Fibroblast of the aortic adventitia (primary cell): ENCODE measurements at regions not wholly inside any gene's neighbourhood (a gene's known extent, or its start where the extent isn't known, plus 50 kb on each side); places are given as distances from the start of the nearest gene placed in this dataset.
"Not testable (repeated sequence)": the region's sequence is repeated elsewhere in the genome, so short reads cannot be mapped to it uniquely, and the experiment has no call there.

ENCODE experiments used
- DNase-seq: peaks from one replicate; pipeline ENCODE4 v3.0.0-alpha.2; 2010; ENCODE audit warnings: low read depth
- H3K4me3 ChIP-seq: 2 replicates; pipeline ENCODE4 v1.5.1; 2011; ENCODE audit warnings: low read depth, mild to moderate bottlenecking, control low read depth, low read length, moderate library complexity
- TF ChIP-seq, protein P1 (sequence below): IDR thresholded peaks from 2 replicates; pipeline ENCODE4 v1.5.1; 2011; ENCODE audit warnings: mild to moderate bottlenecking, low read length, control low read depth, inconsistent platforms; ENCODE audit not compliant: insufficient read depth

DNA sequence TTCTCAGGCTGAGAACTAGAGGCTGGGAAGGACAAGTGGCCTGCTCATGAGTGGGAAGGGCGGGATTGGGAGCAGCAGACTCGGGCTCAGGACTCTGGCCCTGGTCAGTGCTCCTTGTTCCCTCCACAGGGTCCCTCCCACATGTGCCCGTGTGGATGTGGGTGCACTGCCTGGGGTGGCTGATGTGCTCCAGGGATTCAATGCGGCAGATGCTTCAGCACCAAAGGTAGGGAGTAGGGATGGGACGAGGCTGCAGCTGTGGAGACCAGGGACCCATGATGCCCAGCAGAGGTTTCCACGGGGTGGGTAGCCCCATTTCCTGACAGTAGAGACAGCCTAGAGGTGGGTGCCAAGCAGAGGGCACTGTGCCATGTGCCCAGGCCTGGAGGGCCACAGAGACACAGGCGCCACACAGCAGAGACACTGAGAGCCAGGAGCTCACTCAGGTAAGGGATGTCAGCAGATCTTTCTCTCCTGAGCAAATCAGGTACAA, 89.5 kb downstream of the GGTLC2 start:
- no peak for DNase-seq
- TF ChIP-seq, protein P1, sequence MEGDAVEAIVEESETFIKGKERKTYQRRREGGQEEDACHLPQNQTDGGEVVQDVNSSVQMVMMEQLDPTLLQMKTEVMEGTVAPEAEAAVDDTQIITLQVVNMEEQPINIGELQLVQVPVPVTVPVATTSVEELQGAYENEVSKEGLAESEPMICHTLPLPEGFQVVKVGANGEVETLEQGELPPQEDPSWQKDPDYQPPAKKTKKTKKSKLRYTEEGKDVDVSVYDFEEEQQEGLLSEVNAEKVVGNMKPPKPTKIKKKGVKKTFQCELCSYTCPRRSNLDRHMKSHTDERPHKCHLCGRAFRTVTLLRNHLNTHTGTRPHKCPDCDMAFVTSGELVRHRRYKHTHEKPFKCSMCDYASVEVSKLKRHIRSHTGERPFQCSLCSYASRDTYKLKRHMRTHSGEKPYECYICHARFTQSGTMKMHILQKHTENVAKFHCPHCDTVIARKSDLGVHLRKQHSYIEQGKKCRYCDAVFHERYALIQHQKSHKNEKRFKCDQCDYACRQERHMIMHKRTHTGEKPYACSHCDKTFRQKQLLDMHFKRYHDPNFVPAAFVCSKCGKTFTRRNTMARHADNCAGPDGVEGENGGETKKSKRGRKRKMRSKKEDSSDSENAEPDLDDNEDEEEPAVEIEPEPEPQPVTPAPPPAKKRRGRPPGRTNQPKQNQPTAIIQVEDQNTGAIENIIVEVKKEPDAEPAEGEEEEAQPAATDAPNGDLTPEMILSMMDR = no peak
- no peak overlapping the region for H3K4me3 ChIP-seq

DNA sequence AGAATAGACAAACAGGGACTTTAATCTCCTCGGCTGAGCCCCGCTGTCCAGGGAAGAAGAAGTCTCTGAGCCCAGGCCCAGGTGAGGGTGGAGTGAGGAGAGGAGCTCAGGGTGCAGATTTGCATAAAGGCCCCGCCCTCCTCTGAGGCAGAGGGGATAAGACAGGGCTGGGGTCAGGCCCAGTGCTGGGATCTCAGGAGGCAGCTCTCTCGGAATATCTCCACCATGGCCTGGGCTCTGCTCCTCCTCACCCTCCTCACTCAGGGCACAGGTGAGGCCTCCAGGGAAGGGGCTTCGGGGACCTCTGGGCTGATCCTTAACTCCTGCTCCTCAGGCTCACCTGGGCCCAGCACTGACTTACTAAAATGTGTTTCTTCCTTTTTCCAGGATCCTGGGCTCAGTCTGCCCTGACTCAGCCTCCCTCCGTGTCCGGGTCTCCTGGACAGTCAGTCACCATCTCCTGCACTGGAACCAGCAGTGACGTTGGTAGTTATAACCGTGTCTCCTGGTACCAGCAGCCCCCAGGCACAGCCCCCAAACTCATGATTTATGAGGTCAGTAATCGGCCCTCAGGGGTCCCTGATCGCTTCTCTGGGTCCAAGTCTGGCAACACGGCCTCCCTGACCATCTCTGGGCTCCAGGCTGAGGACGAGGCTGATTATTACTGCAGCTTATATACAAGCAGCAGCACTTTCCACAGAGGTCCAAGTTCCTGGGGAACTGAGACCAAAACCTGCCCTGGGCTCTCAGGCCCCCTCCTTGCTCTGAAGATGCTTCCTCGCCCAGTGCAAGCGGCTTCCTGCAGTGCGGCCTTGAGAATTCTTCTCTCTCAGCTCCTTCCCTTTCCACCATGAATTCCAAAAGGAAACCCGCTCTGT, 90.2 kb downstream of the GGTLC2 start:
- not testable (repeated sequence) for H3K4me3 ChIP-seq, DNase-seq

DNA sequence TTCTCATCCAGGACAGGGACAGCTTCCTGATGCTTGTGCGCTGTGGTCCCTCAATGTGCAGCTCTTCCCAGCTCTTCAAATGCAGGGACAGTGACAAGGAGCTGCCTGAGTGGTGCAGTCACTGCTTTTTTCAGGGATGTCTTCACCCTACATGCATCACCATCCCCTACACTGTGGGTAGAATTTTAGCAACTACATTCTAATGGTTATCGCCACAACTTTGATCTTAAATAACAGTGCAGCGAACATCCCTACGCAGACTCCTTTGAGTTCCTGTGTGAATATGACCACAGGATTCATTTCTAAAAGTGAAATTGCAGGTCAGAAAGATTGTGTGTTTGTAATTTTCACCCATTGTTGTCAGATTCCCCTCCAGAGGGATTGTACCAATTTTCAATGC, 90.9 kb downstream of the GGTLC2 start:
- DNase-seq = not testable (repeated sequence)

DNA sequence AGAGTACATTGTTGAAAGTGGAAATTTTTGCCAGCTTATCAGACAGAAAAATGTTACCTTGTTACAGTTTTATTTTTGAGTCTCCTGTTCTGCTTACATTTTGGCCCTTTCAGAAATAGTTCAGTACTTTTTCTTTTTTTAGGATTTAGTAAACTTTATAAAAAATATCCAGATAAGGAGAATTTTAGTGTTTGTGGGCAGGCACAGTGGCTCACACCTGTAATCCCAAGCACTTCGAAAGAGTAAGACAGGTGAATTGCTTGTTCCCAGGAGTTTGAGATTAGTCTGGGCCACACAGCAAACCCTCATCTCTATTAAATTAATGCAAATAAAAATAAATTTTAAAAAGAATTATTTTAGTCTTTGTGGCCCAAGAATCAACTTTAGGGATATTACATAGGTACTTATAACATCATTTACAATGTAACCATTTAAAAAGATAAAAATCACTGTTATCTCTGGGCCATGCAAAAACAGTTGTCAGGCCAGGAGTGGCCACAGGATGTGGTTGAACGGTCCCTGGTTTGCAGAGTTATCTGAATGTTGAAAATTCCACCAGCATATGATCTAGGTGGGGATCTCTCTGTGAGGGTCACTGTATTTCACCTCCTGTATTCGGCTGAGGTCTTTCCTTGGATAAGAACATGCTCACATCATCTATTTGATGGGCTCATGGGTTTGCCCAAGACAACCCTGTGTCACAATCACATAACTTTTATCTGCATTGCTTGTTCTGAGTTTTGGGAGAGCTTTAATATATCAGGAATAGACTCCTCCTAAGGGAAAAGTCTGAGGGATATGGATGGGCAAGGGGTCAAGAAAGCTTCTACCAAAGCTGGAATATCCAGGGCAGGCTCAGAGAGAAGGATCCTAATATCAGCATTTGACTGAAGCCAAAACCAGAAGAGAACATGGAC, 91.5 kb downstream of the GGTLC2 start:
- TF ChIP-seq, protein P1 = no peak

More for the DNA sequence above, 90.9 kb downstream of the GGTLC2 start:
- H3K4me3 ChIP-seq = not testable (repeated sequence)

DNA sequence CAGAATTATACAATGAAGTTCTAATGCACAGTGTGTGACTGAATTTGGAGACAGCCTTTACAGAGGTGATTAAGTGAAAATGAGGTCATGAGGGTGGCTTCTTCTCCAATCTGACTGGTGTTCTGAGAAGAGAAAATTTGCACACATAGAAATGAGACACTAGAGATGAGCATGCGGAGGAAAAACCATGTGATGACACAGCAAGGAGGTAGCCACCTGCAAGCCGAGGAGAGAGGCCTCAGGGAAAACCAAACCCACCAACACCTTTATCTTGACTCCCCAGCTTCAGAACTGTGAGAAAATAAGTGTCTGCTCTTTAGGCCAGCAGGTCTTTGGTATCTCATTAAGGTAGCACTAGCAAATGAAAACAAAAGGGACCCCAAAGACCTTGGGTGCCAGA, 93.2 kb downstream of the GGTLC2 start:
- H3K4me3 ChIP-seq = no peak overlapping the region
- no peak for DNase-seq
- TF ChIP-seq, protein P1 = no peak

More for the DNA sequence above, 91.5 kb downstream of the GGTLC2 start:
- DNase-seq = no peak
- no peak overlapping the region for H3K4me3 ChIP-seq

DNA sequence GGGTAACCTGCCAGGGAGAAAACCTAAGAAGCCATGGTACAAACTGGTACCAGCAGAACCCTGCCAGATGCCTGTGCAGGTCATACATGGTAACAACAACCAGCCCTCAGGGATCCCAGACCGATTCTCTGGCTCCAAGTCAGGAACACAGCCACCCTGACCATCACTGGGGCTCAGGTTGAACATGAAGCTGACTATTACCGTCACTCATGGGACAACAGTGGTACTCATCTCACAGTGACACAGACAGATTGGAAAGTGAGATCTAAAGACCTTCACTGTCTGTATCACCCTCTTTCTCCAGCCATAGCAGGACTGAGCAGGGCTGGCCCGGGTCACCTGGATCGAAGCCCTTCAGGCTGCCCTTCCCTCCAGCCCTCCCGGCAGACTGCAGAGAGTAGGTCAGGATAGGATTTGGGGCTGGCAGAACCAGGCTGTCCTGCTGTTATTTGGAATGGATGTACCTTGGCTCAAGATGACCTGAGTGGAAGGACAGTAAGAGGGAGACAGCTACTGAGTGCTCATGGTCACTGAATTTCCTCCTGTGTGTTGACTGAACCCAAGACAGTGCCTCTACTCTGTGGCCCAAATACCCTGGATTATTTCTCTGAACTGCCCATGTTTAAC, 94.7 kb downstream of the GGTLC2 start:
- DNase-seq = no peak
- TF ChIP-seq, protein P1 = no peak
- H3K4me3 ChIP-seq = no peak overlapping the region

DNA sequence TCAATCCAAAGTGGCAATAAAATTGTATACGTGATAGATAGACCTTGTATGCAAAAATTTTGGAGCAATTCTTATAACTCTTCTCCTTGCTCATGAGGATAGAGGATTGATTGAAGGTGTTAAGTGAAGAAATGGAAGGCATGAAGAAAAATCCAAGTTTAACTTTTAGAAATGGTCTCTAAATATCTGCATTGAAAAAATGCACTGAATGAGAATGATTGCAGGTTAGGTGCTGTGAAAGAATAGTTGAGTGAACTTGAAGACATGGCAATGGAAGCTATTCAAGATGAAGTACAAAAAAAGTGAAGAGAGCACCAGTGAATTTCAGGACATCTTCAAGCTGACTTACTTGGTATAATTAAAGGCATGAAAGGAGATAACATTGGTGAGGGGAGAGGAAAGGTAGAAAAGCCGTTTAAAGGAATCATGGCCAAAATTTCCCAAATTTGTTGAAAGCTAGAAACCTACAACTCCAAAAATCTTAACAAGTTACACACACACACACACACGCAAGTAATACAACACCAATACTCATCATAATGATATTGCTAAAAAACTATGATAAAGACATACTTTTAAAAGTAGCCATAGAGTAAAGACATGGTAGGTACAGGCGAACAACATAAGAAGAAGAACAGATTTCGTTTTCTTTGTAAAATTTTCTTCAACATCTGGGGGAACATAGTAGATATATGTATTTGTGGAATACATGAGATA, 96.3 kb downstream of the GGTLC2 start:
- DNase-seq = no peak
- TF ChIP-seq, protein P1 = no peak
- no peak overlapping the region for H3K4me3 ChIP-seq
